T47D (cell line): ENCODE measurements at regions not wholly inside any gene's neighbourhood (a gene's known extent, or its start where the extent isn't known, plus 50 kb on each side); places are given as distances from the start of the nearest gene placed in this dataset.

Experiments
- DNase-seq, 2 experiments: peaks; one replicate each; pipeline versions ENCODE4 v3.0.0 to v3.0.0-alpha.2; 2011 to 2012; ENCODE audit warnings: low read depth in 1 of 2, low spot score in 1 of 2
- JUND ChIP-seq: IDR thresholded peaks from 2 replicates; pipeline ENCODE4 v1.6.1; 2012; ENCODE audit warnings: low read depth
- in situ Hi-C: cut with HindIII; loops from 2 replicates; pipeline ENCODE4 v1.10.0; 2016; ENCODE audit warnings: low sequenced_read_pairs, low pct_unique_long_range_greater_than_20kb

GRCh38 chr16:86932130-86932982 lies 354.0 kb downstream of the FOXL1 start:
- DNase-seq, result no peak
- in situ Hi-C loops, result no loop called here
- TF ChIP-seq JUND, result no peak

- in situ Hi-C loops, result no loop called here
- DNase-seq, result no peak
- TF ChIP-seq JUND, result no peak
These were observed 356.4 kb downstream of the FOXL1 start for GRCh38 chr16:86934581-86935375.

- no peak for TF ChIP-seq JUND
- in situ Hi-C loops, result no loop called here
- DNase-seq, result no peak
These were observed 361.3 kb downstream of the FOXL1 start for GRCh38 chr16:86939609-86940008.

- no peak for DNase-seq
- no peak for TF ChIP-seq JUND
These were observed 363.4 kb downstream of the FOXL1 start for GRCh38 chr16:86941731-86942130.

GRCh38 chr16:86942151-86943051 lies 364.1 kb downstream of the FOXL1 start:
- in situ Hi-C loops, result no loop called here
- TF ChIP-seq JUND, result no peak
- no peak for DNase-seq

More at GRCh38 chr16:86941731-86942130, 363.4 kb downstream of the FOXL1 start:
- in situ Hi-C loops, result no loop called here

DNA sequence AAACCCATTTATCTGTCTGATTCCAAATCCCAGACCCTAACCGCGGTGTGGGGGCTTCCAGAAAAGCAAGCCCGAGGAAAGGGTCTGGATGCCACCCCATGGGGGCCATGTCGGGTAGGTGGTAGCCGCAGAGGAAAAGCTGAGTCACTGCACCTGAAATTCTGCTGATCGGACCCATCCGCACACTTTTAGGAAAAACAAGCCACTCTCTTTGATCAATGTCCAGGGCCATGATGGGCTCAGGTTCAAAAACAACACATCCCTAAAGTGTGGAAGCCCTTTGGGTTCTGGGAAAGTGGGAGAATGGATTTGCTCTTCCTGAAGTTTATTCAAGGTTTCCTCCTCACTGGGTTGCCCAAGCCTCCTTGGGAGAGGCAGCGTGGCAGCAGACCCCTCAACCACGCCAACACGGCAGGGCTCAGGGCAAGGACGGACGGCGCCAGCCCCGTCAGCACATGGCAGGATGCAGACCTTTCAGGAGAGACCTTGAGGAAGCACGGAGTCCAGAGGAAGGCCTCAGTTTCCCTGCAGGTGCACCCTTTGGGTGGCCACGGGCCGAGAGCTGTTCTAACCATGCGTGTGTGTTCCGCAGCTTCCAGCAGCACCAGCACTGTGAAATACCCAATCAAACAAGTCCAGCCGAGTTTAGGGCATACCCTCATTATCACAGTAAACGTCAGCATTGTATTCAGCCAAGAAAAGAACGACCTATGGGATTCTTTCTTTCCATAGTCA lies 367.0 kb downstream of the FOXL1 start:
- in situ Hi-C loops, result no loop called here
- DNase-seq, result no peak
- TF ChIP-seq JUND, result no peak

DNA sequence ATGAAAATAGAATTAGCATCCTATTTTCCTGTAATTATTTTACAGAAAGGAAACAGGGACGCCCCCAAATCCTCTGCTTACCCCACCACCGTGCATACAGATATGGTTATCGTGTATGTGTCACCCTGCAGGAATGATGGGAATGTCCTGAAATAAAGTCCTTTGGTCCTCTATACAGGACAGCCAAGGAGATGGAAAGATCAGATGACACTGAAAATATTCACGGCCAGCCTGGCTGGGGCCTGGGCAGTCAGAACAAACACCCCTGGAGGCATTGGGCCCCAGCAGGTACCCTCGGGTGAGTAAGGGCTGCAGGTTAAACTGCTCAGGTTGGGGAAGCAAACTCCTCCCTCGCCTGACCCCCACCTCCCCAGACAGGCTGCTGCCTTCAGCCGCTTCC lies 368.0 kb downstream of the FOXL1 start:
- in situ Hi-C loops, result no loop called here
- no peak for DNase-seq
- no peak for TF ChIP-seq JUND

DNA sequence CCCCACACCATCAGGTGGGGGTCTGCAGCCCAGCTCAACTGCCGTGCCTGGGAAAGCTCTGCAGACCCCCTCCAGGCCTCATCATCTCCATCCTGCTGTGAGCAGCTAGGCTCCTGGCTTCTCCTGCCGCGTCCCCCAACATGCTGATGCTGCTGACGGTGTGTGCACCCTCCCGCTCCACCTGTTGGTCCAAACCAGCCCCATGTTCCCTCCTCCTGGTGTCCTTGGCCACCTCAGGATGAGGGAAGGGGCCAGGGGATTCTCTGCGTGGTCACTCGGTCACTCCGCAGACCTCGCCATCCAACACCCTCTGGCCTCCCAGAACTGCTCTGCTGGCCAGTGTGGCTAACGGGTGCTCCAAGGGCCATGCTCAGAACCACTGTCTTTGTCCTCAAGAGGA lies 368.6 kb downstream of the FOXL1 start:
- TF ChIP-seq JUND, result no peak
- in situ Hi-C loops, result no loop called here
- no peak for DNase-seq

DNA sequence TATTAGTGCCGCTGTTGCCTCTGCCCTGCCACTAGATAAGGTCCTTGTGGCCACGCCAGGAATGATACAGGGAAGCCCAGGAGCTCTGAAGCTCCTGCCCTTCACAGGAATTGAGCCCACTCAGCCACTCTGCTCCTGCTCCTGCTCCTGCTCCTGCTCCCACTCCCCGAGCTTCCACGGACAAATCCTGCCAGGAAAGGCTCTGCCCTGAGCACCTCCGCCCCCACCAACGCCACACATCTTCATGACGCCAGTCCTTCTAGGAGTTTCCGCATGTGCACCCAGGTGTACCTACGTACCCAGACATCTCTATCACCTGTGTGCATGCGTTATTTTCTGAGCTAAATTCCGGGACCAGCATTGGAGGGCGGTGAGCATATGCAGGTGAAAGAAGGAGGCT lies 369.1 kb downstream of the C16orf95 start:
- in situ Hi-C loops, result no loop called here
- TF ChIP-seq JUND, result no peak
- no peak for DNase-seq

DNA sequence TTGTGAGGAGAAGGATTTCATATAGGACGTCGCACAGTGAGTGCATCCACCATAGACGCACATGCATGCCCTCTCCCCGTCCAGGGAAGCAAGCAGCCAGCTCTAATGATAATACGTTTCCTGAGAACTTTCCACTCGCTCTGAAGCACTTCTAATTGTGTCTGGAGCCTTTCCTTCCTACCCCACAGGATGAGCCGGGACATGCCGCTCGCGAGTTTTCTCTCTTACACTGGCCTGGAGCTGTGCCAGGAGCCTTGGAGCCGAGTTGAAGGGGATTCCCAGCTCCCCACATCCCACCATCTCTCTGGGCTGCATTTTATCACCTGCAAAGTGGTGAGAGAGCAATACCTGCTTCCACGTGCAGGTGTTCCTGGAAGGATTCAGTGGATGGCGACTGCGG lies 368.1 kb downstream of the C16orf95 start:
- DNase-seq, result no peak

DNA sequence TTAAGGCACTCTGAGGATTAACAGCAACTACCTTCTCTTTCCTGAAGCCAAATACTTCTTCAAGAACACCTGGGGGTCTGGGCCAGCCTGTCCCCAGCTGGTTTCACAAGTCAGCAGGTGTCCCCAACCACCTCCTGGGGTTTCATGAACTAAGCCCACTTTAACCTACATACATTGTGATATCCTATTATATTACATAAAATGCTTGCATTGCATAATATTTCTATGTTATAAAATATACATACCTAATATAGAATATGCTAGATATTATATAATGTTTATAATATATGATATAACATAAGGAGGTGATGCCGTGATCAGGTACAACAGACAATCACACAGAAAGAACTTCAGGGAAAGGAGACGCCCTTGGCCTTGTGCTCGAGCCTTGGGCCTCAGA lies 367.6 kb downstream of the C16orf95 start:
- in situ Hi-C loops, result no loop called here
- no peak for TF ChIP-seq JUND

More for the DNA sequence above, 368.1 kb downstream of the C16orf95 start:
- in situ Hi-C loops, result no loop called here
- TF ChIP-seq JUND, result no peak

More for the DNA sequence above, 367.6 kb downstream of the C16orf95 start:
- no peak for DNase-seq
